ENCODE measurements at regions not wholly inside any gene's neighbourhood (a gene's known extent, or its start where the extent isn't known, plus 50 kb on each side); places are given as distances from the start of the nearest gene placed in this dataset.

DNA sequence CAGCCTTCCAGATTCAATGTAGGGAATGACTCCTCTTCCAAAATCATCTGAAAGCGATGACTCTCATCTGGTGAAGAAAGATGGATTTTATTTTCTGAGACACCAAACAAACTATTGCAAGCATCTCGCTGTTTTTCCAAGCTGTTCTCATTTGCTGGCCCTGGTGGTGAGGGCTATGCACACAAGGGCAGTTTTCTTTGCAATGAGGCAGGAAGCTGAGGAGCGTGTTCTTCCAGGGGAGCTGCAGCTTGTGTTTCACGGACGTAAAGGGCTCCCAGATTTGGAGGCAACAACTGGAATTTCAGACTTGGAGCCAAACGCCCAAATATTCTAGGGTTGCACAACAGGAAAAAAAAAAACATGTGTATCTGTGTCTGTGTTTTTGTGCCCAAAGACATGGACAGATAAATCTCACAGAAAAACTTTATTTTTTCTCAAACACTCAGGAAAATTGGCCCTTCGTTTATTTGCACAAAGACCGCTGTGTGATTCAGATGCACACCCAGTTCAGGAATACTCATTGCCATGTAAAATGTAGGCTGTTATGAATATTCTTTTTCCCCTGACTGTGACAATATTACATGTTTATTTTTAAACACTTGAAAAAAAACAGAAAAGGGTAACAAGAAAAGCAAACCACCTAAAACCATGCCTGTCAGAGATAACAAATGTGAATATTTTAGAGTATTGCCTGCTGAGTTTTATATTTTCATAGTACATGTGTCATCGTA is 151.3 kb downstream of the GAS1 start:
- Histone ChIP-seq H3K27ac (ENCODE audit: low read depth, low read length) (no peak overlapping the region), H3K4me3 (ENCODE audit: low read depth, low read length) (no peak overlapping the region), H3K9me3 (ENCODE audit: control insufficient read depth, insufficient read depth, low read depth, low read length) (no peaks in the 10 kb centered on the region), H3K36me3 (ENCODE audit: control insufficient read depth, insufficient read depth, low read length) (no peaks in the 10 kb centered on the region), H3K27me3 (ENCODE audit: control insufficient read depth, insufficient read depth, low read length) (no peaks in the 10 kb centered on the region), H3K4me1 (ENCODE audit: control insufficient read depth, insufficient read depth, low read length) (peaks cover 20% of the 10 kb centered on the region), H3K9ac (ENCODE audit: low read length) (no peak overlapping the region)

DNA sequence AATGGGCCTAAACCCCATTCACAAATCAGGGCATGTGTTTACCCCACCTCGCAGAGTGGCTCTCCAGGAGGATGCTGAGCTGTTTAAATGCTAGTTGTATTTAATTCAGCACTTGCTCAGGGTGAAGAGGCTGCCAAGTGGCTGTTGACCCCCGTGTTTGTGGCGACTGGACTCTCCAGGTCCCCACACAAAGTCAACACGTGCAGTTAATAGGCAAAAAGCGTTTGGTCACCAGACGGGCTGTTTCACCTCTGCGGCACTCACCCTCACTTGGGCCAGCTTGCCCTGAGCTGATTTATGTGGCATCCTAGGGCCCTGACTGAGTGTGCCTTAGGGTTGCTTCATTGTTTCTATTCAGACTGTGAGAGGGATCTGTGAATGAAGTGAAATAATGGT is 152.3 kb downstream of the GAS1 start:
- Histone ChIP-seq H3K4me3 (ENCODE audit: low read depth, low read length) (no peak overlapping the region), H3K27ac (ENCODE audit: low read depth, low read length) (no peak overlapping the region), H3K9me3 (ENCODE audit: control insufficient read depth, insufficient read depth, low read depth, low read length) (no peaks in the 10 kb centered on the region), H3K9ac (ENCODE audit: low read length) (no peak overlapping the region), H3K36me3 (ENCODE audit: control insufficient read depth, insufficient read depth, low read length) (no peaks in the 10 kb centered on the region), H3K4me1 (ENCODE audit: control insufficient read depth, insufficient read depth, low read length) (peaks cover 18% of the 10 kb centered on the region), H3K27me3 (ENCODE audit: control insufficient read depth, insufficient read depth, low read length) (no peaks in the 10 kb centered on the region)

DNA sequence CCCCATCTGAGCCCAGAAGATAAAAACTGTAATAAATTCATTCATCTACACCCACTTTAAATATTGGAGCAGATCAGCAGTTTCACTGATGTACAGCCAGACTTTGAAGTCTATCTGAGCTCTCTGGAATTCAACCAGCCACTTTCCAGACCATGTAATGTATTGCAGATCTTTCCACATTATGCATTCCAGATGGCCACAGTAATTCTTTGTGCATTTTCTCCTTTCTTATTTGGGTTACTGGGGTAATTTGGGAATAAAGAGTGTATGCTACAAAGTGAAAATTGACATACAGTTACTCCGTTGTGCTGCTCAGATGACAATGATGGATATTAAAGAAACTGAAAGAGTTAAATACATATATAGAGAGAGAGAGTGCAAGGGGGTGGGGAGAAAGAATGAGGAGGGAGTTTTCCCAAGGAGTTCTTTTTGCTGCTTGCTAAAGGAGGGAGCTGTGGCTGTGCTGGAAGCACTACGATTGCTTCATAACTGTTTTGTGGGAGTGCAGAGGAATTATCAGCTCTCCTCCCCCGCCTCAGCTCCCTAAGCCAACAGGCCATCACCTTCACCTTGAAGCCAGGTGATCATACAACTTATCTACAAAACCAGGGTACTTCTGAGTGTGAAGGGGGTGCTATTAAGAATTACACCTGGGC is 152.8 kb downstream of the GAS1 start:
- H3K27me3 ChIP-seq (ENCODE audit: control insufficient read depth, insufficient read depth, low read length) = no peaks in the 10 kb centered on the region
- H3K4me1 ChIP-seq (ENCODE audit: control insufficient read depth, insufficient read depth, low read length) = peaks cover 18% of the 10 kb centered on the region
- no peak overlapping the region for H3K9ac ChIP-seq (ENCODE audit: low read length)
- no peak overlapping the region for H3K27ac ChIP-seq (ENCODE audit: low read depth, low read length)
- no peak overlapping the region for H3K4me3 ChIP-seq (ENCODE audit: low read depth, low read length)
- H3K9me3 ChIP-seq (ENCODE audit: control insufficient read depth, insufficient read depth, low read depth, low read length) = no peaks in the 10 kb centered on the region
- no peaks in the 10 kb centered on the region for H3K36me3 ChIP-seq (ENCODE audit: control insufficient read depth, insufficient read depth, low read length)

DNA sequence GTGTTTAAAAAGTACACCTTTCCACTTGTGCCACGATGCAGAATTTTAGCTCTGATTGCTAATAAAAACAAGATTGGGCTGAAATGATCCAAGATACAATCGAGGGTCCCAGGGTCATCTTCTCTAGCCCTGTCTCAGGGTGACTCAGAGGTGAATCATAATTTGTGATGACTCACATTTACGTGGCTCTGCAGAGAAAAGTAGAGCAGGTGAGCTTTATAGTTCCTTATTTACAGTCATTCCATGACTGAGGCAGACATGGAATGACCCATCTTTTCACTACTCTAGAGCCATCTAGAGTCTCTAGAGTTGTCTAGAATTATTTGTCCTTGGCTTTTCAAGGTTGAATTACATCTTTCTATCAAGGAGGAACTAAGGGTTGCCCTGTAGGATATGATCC is 155.2 kb downstream of the GAS1 start:
- no peaks in the 10 kb centered on the region for H3K36me3 ChIP-seq (ENCODE audit: control insufficient read depth, insufficient read depth, low read length)
- peaks cover 18% of the 10 kb centered on the region for H3K4me1 ChIP-seq (ENCODE audit: control insufficient read depth, insufficient read depth, low read length)
- H3K27ac ChIP-seq (ENCODE audit: low read depth, low read length) = no peak overlapping the region
- no peaks in the 10 kb centered on the region for H3K27me3 ChIP-seq (ENCODE audit: control insufficient read depth, insufficient read depth, low read length)
- H3K4me3 ChIP-seq (ENCODE audit: low read depth, low read length) = no peak overlapping the region
- H3K9me3 ChIP-seq (ENCODE audit: control insufficient read depth, insufficient read depth, low read depth, low read length) = no peaks in the 10 kb centered on the region
- no peak overlapping the region for H3K9ac ChIP-seq (ENCODE audit: low read length)

DNA sequence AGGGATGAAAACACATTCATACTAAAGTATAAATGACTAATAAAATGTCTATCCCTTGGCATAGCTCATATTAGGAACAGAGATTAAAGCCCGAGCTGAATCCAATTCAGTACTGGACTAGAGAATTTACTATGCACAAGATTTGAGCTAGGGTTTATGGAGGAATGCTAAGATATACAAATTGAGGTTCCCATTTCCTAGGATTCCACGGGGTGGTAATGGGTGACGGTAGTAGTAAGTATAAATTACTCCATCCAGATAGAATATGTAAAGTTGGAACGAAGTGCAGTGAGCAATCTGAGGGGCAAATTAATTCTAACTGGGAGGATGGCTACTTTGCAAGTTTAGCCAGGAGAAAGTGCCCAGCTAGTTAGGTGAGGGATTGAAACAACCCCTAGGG is 156.5 kb downstream of the GAS1 start:
- H3K4me3 ChIP-seq (ENCODE audit: low read depth, low read length) = no peak overlapping the region
- H3K4me1 ChIP-seq (ENCODE audit: control insufficient read depth, insufficient read depth, low read length) = peaks cover 15% of the 10 kb centered on the region
- H3K27me3 ChIP-seq (ENCODE audit: control insufficient read depth, insufficient read depth, low read length) = no peaks in the 10 kb centered on the region
- H3K36me3 ChIP-seq (ENCODE audit: control insufficient read depth, insufficient read depth, low read length) = no peaks in the 10 kb centered on the region
- H3K27ac ChIP-seq (ENCODE audit: low read depth, low read length) = no peak overlapping the region
- H3K9ac ChIP-seq (ENCODE audit: low read length) = no peak overlapping the region
- H3K9me3 ChIP-seq (ENCODE audit: control insufficient read depth, insufficient read depth, low read depth, low read length) = no peaks in the 10 kb centered on the region

DNA sequence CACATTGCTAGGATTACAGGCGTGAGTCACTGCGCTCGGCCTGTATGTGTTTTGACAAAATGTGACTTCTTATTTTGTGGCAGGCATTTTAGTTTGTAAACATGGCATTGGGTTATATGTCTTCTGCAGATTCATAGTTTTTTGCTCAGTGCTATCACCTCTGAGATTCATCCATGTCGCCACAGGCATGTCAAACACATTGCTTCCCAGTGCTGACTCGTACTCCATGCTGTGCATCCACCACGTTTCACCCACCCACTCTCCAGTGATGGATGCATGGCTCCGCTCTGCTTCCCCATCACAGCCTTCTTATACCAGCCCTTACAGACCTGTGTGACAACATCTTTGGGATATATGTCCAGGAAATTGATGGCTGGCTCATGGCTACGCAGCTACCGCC is 158.8 kb downstream of the GAS1 start:
- Histone ChIP-seq H3K4me1 (ENCODE audit: control insufficient read depth, insufficient read depth, low read length) (no peaks in the 10 kb centered on the region), H3K4me3 (ENCODE audit: low read depth, low read length) (no peak overlapping the region), H3K9me3 (ENCODE audit: control insufficient read depth, insufficient read depth, low read depth, low read length) (no peaks in the 10 kb centered on the region), H3K36me3 (ENCODE audit: control insufficient read depth, insufficient read depth, low read length) (no peaks in the 10 kb centered on the region), H3K9ac (ENCODE audit: low read length) (no peak overlapping the region), H3K27me3 (ENCODE audit: control insufficient read depth, insufficient read depth, low read length) (no peaks in the 10 kb centered on the region), H3K27ac (ENCODE audit: low read depth, low read length) (no peak overlapping the region)

DNA sequence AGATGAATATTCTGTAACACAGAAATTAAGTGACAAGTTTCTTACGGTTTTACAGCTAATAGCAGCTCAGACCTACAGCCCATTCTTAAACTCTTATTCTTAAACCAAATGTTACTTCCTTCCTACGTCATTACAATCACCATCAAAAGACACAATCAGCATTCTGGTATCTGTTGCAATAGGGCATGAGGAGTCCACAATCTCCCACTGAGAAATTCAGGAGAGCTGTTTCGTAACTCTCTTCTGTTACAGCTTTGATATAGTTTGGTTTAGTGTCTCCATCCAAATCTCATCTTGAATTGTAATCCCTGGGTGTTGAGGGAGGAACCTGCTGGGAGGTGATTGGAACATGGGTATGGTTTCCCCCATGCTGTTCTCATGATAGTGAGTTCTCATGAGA is 163.4 kb downstream of the GAS1 start:
- no peaks in the 10 kb centered on the region for H3K36me3 ChIP-seq (ENCODE audit: control insufficient read depth, insufficient read depth, low read length)
- H3K4me3 ChIP-seq (ENCODE audit: low read depth, low read length) = no peak overlapping the region
- H3K9ac ChIP-seq (ENCODE audit: low read length) = no peak overlapping the region
- H3K27me3 ChIP-seq (ENCODE audit: control insufficient read depth, insufficient read depth, low read length) = no peaks in the 10 kb centered on the region
- H3K9me3 ChIP-seq (ENCODE audit: control insufficient read depth, insufficient read depth, low read depth, low read length) = no peaks in the 10 kb centered on the region
- H3K27ac ChIP-seq (ENCODE audit: low read depth, low read length) = no peak overlapping the region
- H3K4me1 ChIP-seq (ENCODE audit: control insufficient read depth, insufficient read depth, low read length) = no peaks in the 10 kb centered on the region

DNA sequence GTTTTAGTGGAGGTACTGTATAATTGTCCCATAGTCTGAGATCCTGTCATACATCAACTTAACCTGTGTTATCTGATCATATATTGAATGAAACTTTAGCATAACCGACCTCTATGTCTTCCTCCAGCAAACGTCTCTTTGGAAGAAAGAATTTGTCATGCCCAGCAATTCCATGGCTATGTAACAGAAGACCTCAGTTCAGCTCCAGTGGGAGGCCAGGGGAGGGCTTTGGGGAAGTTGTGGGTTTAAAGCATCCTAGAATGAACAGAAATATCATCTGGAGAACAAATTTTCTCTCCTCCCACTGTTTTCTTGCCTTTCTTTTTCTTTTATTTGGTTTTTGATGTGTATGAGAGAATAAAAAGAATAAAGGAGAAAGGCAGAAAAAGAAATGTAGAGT is 164.5 kb downstream of the GAS1 start:
- Histone ChIP-seq H3K27me3 (ENCODE audit: control insufficient read depth, insufficient read depth, low read length) (no peaks in the 10 kb centered on the region), H3K9me3 (ENCODE audit: control insufficient read depth, insufficient read depth, low read depth, low read length) (no peaks in the 10 kb centered on the region), H3K9ac (ENCODE audit: low read length) (no peak overlapping the region)

DNA sequence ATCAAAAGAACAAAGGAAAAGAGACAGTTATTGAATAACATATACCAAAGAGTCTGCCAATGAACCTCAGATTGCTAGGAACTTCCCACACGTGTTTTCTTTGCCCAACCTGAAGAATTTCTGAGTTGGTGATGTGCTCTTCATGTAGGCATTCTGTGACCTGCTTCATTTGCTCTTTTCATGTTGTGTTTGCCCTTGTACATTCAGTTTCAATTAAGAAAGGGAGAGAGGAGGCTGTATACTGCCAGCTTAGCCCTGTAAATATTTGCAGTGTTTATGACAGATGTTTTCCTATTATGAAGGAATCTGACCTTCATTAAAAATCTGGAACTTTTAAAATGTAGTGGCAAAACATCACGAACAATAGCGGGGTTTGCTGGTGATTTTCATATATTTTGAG is 168.5 kb downstream of the GAS1 start:
- Histone ChIP-seq H3K4me1 (ENCODE audit: control insufficient read depth, insufficient read depth, low read length) (no peaks in the 10 kb centered on the region), H3K36me3 (ENCODE audit: control insufficient read depth, insufficient read depth, low read length) (no peaks in the 10 kb centered on the region), H3K9ac (ENCODE audit: low read length) (no peak overlapping the region), H3K27me3 (ENCODE audit: control insufficient read depth, insufficient read depth, low read length) (no peaks in the 10 kb centered on the region), H3K4me3 (ENCODE audit: low read depth, low read length) (no peak overlapping the region), H3K27ac (ENCODE audit: low read depth, low read length) (no peak overlapping the region), H3K9me3 (ENCODE audit: control insufficient read depth, insufficient read depth, low read depth, low read length) (no peaks in the 10 kb centered on the region)

More for the DNA sequence above, 164.5 kb downstream of the GAS1 start:
- H3K4me3 ChIP-seq (ENCODE audit: low read depth, low read length) = no peak overlapping the region
- no peak overlapping the region for H3K27ac ChIP-seq (ENCODE audit: low read depth, low read length)
- H3K4me1 ChIP-seq (ENCODE audit: control insufficient read depth, insufficient read depth, low read length) = no peaks in the 10 kb centered on the region
- no peaks in the 10 kb centered on the region for H3K36me3 ChIP-seq (ENCODE audit: control insufficient read depth, insufficient read depth, low read length)

DNA sequence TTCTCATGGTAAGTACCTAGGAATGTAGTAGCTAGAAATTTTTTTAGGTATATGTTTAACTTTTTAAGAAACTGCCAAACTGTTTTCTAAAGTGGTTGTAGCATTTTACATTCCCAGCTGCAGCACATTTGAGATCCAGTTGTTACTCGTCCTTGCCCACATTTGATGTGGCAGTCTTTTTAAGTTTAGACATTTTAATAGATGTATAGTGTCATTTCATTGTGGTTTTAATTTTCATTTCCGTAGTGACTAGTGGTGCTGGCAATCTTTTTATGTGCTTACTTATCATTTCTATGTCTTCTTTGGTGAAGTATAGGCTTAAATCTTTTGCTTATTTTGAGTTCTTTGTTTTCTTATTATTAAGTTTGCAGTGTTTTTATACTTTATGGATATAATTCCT is 171.6 kb downstream of the GAS1 start:
- no peak overlapping the region for H3K27ac ChIP-seq (ENCODE audit: low read depth, low read length)
- H3K9ac ChIP-seq (ENCODE audit: low read length) = no peak overlapping the region
- no peaks in the 10 kb centered on the region for H3K9me3 ChIP-seq (ENCODE audit: control insufficient read depth, insufficient read depth, low read depth, low read length)
- H3K4me1 ChIP-seq (ENCODE audit: control insufficient read depth, insufficient read depth, low read length) = no peaks in the 10 kb centered on the region
- no peaks in the 10 kb centered on the region for H3K36me3 ChIP-seq (ENCODE audit: control insufficient read depth, insufficient read depth, low read length)
- H3K4me3 ChIP-seq (ENCODE audit: low read depth, low read length) = no peak overlapping the region
- no peaks in the 10 kb centered on the region for H3K27me3 ChIP-seq (ENCODE audit: control insufficient read depth, insufficient read depth, low read length)

DNA sequence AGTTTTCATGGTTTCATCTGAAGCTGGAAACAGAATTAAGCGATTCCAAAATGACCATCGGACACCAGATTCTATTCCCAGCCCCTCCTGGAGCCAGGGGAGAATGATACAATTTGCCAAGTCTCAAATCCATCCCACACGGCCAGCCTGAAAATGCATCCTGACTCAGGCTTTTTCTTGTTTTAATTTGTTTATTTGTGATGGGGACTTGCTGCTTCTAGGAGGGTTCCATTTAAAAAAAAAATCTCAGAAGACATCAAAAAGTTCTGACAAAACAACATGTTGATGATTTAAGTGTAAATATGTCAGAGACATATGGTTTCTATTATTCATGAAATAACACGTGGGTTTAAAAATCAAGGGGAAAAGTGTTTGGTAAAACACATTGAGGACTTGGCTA is 173.2 kb downstream of the GAS1 start:
- Histone ChIP-seq H3K27ac (ENCODE audit: low read depth, low read length) (no peak overlapping the region), H3K36me3 (ENCODE audit: control insufficient read depth, insufficient read depth, low read length) (no peaks in the 10 kb centered on the region), H3K4me1 (ENCODE audit: control insufficient read depth, insufficient read depth, low read length) (no peaks in the 10 kb centered on the region), H3K27me3 (ENCODE audit: control insufficient read depth, insufficient read depth, low read length) (no peaks in the 10 kb centered on the region), H3K4me3 (ENCODE audit: low read depth, low read length) (no peak overlapping the region), H3K9ac (ENCODE audit: low read length) (no peak overlapping the region), H3K9me3 (ENCODE audit: control insufficient read depth, insufficient read depth, low read depth, low read length) (no peaks in the 10 kb centered on the region)
